HCT116 (cell line): ENCODE measurements at regions not wholly inside any gene's neighbourhood (a gene's known extent, or its start where the extent isn't known, plus 50 kb on each side); places are given as distances from the start of the nearest gene placed in this dataset.

Experiments used
- ATAC-seq: fragments of 200-7000 bp; cut with Tn5 transposase; 2 replicates; pipeline ENCODE4 v1.9.1; 2020; ENCODE audit warnings: mild to moderate bottlenecking, moderate library complexity
- BruUV-seq: library from RNA; stranded (reverse); fragments of 400-500 nt; replicated peaks from 2 replicates; lab custom pipeline; 2021; lab: Mats Ljungman, UMichigan
- CTCF ChIA-PET: fragments of 300-600 bp; sonication (Branson Sonifier 250); formaldehyde crosslinking; loops from one replicate; lab custom pipeline; 2021; ENCODE audit warnings: antibody characterized with exemption; lab: Charles Lee
- POLR2A ChIA-PET: fragments of 300-600, 350-600 bp; sonication (Branson Sonifier 250); formaldehyde crosslinking; loops from one replicate; lab custom pipeline; 2021; ENCODE audit warnings: antibody characterized with exemption; lab: Charles Lee
- RAD21 ChIA-PET, 2 experiments: fragments of 300-600 bp; sonication (Branson Sonifier 250); formaldehyde crosslinking; loops; one replicate each; lab custom pipeline; 2023; ENCODE audit warnings: low total read pairs in 2 of 2; ENCODE audit not compliant: uncharacterized antibody in 2 of 2, unreplicated experiment in 2 of 2, low non-redundant PET in 1 of 2; lab: Charles Lee
- DNase-seq: peaks from one replicate; pipeline ENCODE4 v3.0.0-alpha.2; 2010; ENCODE audit warnings: low read depth, low spot score
- H2AFZ ChIP-seq: fragments of 200-600 bp; shearing (Covaris generic), sonication (generic); 2 replicates; pipeline ENCODE4 v1.6.1; 2017; ENCODE audit warnings: low read depth, mixed run types, mixed read lengths, antibody characterized with exemption, low read length; ENCODE audit not compliant: poor library complexity, severe bottlenecking
- H3K27ac ChIP-seq: 2 replicates; pipeline ENCODE4 v1.5.1; 2012; ENCODE audit warnings: low read depth, low read length
- H3K27me3 ChIP-seq: fragments of 200-600 bp; sonication (generic); 2 replicates; pipeline ENCODE4 v1.6.1; 2016; ENCODE audit warnings: mixed run types, low read length, mixed read lengths; ENCODE audit not compliant: insufficient read depth
- H3K36me3 ChIP-seq, 2 experiments: fragments of 200-500 bp in 1 of 2; fragments of 200-600 bp in 1 of 2; sonication (Bioruptor generic) in 1 of 2; sonication (generic) in 1 of 2; 2 replicates each; pipeline versions ENCODE4 v1.5.1 to v1.6.1; 2014 to 2016; ENCODE audit warnings: low read length in 2 of 2, inconsistent platforms in 1 of 2, mixed read lengths in 1 of 2, mixed run types in 1 of 2; ENCODE audit not compliant: insufficient read depth in 2 of 2, control insufficient read depth in 1 of 2
- H3K4me1 ChIP-seq, 2 experiments: fragments of 200-600 bp in 1 of 2; sonication (generic) in 1 of 2; 2 replicates each; pipeline versions ENCODE4 v1.5.1 to v1.6.1; 2012 to 2017; ENCODE audit warnings: low read length in 2 of 2, inconsistent platforms in 1 of 2, mild to moderate bottlenecking in 1 of 2, mixed read lengths in 1 of 2, mixed run types in 1 of 2, moderate library complexity in 1 of 2; ENCODE audit not compliant: insufficient read depth in 2 of 2, control insufficient read depth in 1 of 2
- H3K4me2 ChIP-seq: fragments of 200-600 bp; sonication (generic); 2 replicates; pipeline ENCODE4 v1.6.1; 2017; ENCODE audit warnings: mixed run types, low read length, mixed read lengths
- H3K4me3 ChIP-seq, 2 experiments: fragments of 200-600 bp in 1 of 2; sonication (generic) in 1 of 2; replicated peaks in 1 of 2; 2 replicates each; pipeline ENCODE4 v1.5.1; 2011 to 2016; ENCODE audit warnings: low read length in 2 of 2, control low read depth in 1 of 2, low read depth in 1 of 2, mild to moderate bottlenecking in 1 of 2, mixed read lengths in 1 of 2, mixed run types in 1 of 2
- H3K79me2 ChIP-seq: fragments of 200-600 bp; sonication (generic); 2 replicates; pipeline ENCODE4 v1.6.1; 2017; ENCODE audit warnings: mild to moderate bottlenecking, mixed run types, low read length, moderate library complexity, mixed read lengths; ENCODE audit not compliant: insufficient read depth
- H3K9ac ChIP-seq: fragments of 200-600 bp; sonication (generic); 2 replicates; pipeline ENCODE4 v1.6.1; 2016; ENCODE audit warnings: low read length, mixed read lengths
- H3K9me2 ChIP-seq: fragments of 200-600 bp; sonication (generic), shearing (Covaris generic); 2 replicates; pipeline ENCODE4 v1.6.1; 2017; ENCODE audit warnings: mixed run types, mild to moderate bottlenecking, moderate library complexity; ENCODE audit not compliant: insufficient read depth
- H3K9me3 ChIP-seq, 2 experiments: fragments of 200-500 bp in 1 of 2; fragments of 200-600 bp in 1 of 2; sonication (Bioruptor generic) in 1 of 2; sonication (generic) in 1 of 2; 2 replicates each; pipeline ENCODE4 v1.6.1; 2014 to 2017; ENCODE audit warnings: low read length in 2 of 2, mixed read lengths in 2 of 2, inconsistent platforms in 1 of 2, low read depth in 1 of 2, mild to moderate bottlenecking in 1 of 2, mixed run types in 1 of 2, moderate library complexity in 1 of 2; ENCODE audit not compliant: control insufficient read depth in 1 of 2, insufficient read depth in 1 of 2
- H4K20me1 ChIP-seq: fragments of 200-600 bp; sonication (generic), shearing (Covaris generic); 2 replicates; pipeline ENCODE4 v1.6.1; 2017; ENCODE audit warnings: mixed run types, mild to moderate bottlenecking, moderate library complexity; ENCODE audit not compliant: insufficient read depth
- EGR1 ChIP-seq: IDR thresholded peaks from 2 replicates; pipeline ENCODE4 v1.6.1; 2012; ENCODE audit warnings: low read depth
- EZH2 ChIP-seq: fragments of 200-600 bp; sonication (generic); IDR thresholded peaks from 2 replicates; pipeline ENCODE4 v1.6.1; 2017; ENCODE audit warnings: antibody characterized with exemption, mixed run types
- EZH2phosphoT487 ChIP-seq: fragments of 200-600 bp; IDR thresholded peaks from 2 replicates; pipeline ENCODE4 v1.6.1; 2018; ENCODE audit warnings: antibody characterized with exemption, borderline replicate concordance
- FOSL1 ChIP-seq: IDR thresholded peaks from 2 replicates; pipeline ENCODE4 v1.6.1; 2012; ENCODE audit warnings: low read depth
- POLR2A ChIP-seq: IDR thresholded peaks from 2 replicates; pipeline ENCODE4 v1.7.0; 2011; ENCODE audit warnings: borderline replicate concordance; ENCODE audit not compliant: insufficient read depth, insufficient read length; ENCODE audit errors: extremely low read depth
- POLR2AphosphoS5 ChIP-seq: IDR thresholded peaks from 2 replicates; pipeline ENCODE4 v1.6.1; 2011; ENCODE audit warnings: mild to moderate bottlenecking, low read depth, low read length, moderate library complexity
- RAD21 ChIP-seq: IDR thresholded peaks from 2 replicates; pipeline ENCODE4 v1.6.1; 2012; ENCODE audit warnings: low read depth, mild to moderate bottlenecking
- SIN3A ChIP-seq: IDR thresholded peaks from 2 replicates; pipeline ENCODE4 v1.6.1; 2012; ENCODE audit warnings: low read depth
- TCF7L2 ChIP-seq: IDR thresholded peaks from 2 replicates; pipeline ENCODE4 v1.7.0; 2011; ENCODE audit warnings: borderline replicate concordance, inconsistent platforms; ENCODE audit not compliant: insufficient read depth, insufficient read length; ENCODE audit errors: extremely low read depth
- intact Hi-C: fragments of 100-400 bp; cut with micrococcal nuclease; formaldehyde crosslinking; loops from 2 replicates; pipeline ENCODE4 v1.10.0; 2022
- TF ChIP-seq, protein P1 (sequence below): IDR thresholded peaks from 2 replicates; pipeline ENCODE4 v1.6.1; 2012
- TF ChIP-seq, protein P2 (sequence below): IDR thresholded peaks from 2 replicates; pipeline ENCODE4 v1.6.1; 2012
- TF ChIP-seq, protein P3 (sequence below): IDR thresholded peaks from 2 replicates; pipeline ENCODE4 v1.6.1; 2012; ENCODE audit warnings: low read depth

DNA sequence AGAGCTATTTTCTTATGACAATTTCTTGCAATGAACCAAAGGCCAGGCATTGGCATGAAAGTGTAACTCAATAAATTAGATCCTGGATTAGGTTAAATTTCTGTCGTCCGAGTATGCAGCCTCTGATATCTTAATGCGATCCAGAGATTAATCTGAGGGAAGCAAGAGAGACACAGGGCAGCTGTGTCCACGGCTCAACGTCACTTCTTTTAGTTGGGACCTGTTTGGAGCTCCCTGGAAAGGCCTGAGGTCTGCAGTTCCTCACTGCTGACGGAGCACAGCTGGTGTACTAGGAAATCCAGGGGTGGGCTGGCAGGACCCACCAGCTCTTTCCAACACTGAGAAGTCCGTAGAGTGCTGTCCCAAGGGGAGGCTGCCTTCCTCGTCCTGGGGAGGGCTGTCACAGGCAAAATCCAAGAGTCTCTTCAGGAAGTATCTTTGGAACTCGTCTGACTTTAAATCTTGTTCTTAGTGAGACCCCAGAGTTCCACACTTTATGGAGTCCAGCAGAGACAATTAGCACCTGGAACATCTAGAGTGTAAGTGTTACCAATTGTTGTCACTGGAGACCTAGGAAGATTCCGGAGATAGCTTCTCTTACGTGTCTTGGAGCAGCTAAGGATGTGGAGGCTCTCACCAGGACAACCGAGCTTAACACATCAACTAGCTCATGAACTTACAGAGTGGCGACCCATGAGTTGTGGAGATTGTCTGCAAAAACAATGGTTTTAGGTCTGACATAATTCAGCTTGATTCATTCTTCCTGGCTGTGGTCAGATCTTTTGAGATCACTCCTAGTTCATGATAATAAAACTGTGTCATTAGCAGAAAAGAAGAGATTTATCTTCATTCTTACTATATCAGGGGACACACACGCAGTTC is 173.7 kb downstream of the ACKR3 start:
- H3K27ac ChIP-seq, result no peak overlapping the region
- ChIA-PET CTCF (no interaction called here), POLR2A (no interaction called here), RAD21 (no interaction called here)
- no peak overlapping the region for H3K4me3 ChIP-seq
- ATAC-seq, result no peak
- H3K27me3 ChIP-seq, result peaks cover 61% of the 10 kb centered on the region
- H4K20me1 ChIP-seq, result no peaks in the 10 kb centered on the region
- H3K4me2 ChIP-seq, result no peak overlapping the region
- intact Hi-C loops, result no loop called here
- H3K9me3 ChIP-seq, result no peaks in the 10 kb centered on the region
- no peaks in the 10 kb centered on the region for H3K79me2 ChIP-seq
- H3K4me1 ChIP-seq, result no peaks in the 10 kb centered on the region
- no peaks in the 10 kb centered on the region for H3K36me3 ChIP-seq
- no peak overlapping the region for H2AFZ ChIP-seq
- TF ChIP-seq SIN3A, result no peak
- TF ChIP-seq RAD21, result no peak
- no peak for TF ChIP-seq POLR2A
- no peak for TF ChIP-seq EGR1
- TF ChIP-seq FOSL1, result no peak
- no peak for TF ChIP-seq POLR2AphosphoS5
- TF ChIP-seq, protein P1, sequence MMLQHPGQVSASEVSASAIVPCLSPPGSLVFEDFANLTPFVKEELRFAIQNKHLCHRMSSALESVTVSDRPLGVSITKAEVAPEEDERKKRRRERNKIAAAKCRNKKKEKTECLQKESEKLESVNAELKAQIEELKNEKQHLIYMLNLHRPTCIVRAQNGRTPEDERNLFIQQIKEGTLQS, result no peak
- no peak for TF ChIP-seq EZH2phosphoT487
- TF ChIP-seq, protein P2, sequence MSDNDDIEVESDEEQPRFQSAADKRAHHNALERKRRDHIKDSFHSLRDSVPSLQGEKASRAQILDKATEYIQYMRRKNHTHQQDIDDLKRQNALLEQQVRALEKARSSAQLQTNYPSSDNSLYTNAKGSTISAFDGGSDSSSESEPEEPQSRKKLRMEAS, result no peak
- no peak for TF ChIP-seq TCF7L2
- TF ChIP-seq EZH2, result no peak
- TF ChIP-seq, protein P3, sequence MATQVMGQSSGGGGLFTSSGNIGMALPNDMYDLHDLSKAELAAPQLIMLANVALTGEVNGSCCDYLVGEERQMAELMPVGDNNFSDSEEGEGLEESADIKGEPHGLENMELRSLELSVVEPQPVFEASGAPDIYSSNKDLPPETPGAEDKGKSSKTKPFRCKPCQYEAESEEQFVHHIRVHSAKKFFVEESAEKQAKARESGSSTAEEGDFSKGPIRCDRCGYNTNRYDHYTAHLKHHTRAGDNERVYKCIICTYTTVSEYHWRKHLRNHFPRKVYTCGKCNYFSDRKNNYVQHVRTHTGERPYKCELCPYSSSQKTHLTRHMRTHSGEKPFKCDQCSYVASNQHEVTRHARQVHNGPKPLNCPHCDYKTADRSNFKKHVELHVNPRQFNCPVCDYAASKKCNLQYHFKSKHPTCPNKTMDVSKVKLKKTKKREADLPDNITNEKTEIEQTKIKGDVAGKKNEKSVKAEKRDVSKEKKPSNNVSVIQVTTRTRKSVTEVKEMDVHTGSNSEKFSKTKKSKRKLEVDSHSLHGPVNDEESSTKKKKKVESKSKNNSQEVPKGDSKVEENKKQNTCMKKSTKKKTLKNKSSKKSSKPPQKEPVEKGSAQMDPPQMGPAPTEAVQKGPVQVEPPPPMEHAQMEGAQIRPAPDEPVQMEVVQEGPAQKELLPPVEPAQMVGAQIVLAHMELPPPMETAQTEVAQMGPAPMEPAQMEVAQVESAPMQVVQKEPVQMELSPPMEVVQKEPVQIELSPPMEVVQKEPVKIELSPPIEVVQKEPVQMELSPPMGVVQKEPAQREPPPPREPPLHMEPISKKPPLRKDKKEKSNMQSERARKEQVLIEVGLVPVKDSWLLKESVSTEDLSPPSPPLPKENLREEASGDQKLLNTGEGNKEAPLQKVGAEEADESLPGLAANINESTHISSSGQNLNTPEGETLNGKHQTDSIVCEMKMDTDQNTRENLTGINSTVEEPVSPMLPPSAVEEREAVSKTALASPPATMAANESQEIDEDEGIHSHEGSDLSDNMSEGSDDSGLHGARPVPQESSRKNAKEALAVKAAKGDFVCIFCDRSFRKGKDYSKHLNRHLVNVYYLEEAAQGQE, result no peak
- TF ChIP-seq, all 23 proteins: peak for 0
- H3K9me2 ChIP-seq, result no peaks in the 10 kb centered on the region
- BruUV-seq, result no TSS peak
- DNase-seq, result no peak
- H3K9ac ChIP-seq, result no peak overlapping the region
